ENCODE measurements at regions not wholly inside any gene's neighbourhood (a gene's known extent, or its start where the extent isn't known, plus 50 kb on each side); places are given as distances from the start of the nearest gene placed in this dataset.

GRCh38 chr4:146087856-146088255 lies 87.7 kb upstream of the LSM6 start:
- TF ChIP-seq ZSCAN20 (CRISPR knock-in tag; IDR thresholded peaks at IDR 0.05) = no peak
- TF ChIP-seq CTCF (IDR thresholded peaks at IDR 0.05) = no peak
- no peak for TF ChIP-seq MAX (IDR thresholded peaks at IDR 0.05)
- no peak for TF ChIP-seq JUNB (IDR thresholded peaks at IDR 0.05)
- TF ChIP-seq TFCP2L1 (CRISPR knock-in tag; IDR thresholded peaks at IDR 0.05) = no peak
- TF ChIP-seq BHLHE40 (IDR thresholded peaks at IDR 0.05; ENCODE audit: low read depth, low read length) = no peak
- TF ChIP-seq RFX5 (IDR thresholded peaks at IDR 0.05) = no peak
- no peak for TF ChIP-seq USF2 (IDR thresholded peaks at IDR 0.05)
- no peak for TF ChIP-seq BCL3 (IDR thresholded peaks at IDR 0.05)

All from A549 (cell line).